SK-N-SH treated with all-trans-retinoic acid at 6 μM for 48 hours (cell line): ENCODE measurements at regions not wholly inside any gene's neighbourhood (a gene's known extent, or its start where the extent isn't known, plus 50 kb on each side); places are given as distances from the start of the nearest gene placed in this dataset.

Experiments used
- ZFP30 ChIP-seq: fragments of 450-650 bp; formaldehyde crosslinking; IDR thresholded peaks from 2 replicates; pipeline ENCODE4 v1.5.0; 2022; ENCODE audit warnings: mild to moderate bottlenecking, moderate library complexity
- TF ChIP-seq, protein P1 (sequence below): fragments of 250-450 bp; sonication (Bioruptor Pico); IDR thresholded peaks from 2 replicates; pipeline ENCODE4 v1.5.0; 2020; ENCODE audit warnings: mild to moderate bottlenecking, moderate library complexity

- TF ChIP-seq ZFP30 (CRISPR knock-in tag), result no peak
- TF ChIP-seq, protein P1, sequence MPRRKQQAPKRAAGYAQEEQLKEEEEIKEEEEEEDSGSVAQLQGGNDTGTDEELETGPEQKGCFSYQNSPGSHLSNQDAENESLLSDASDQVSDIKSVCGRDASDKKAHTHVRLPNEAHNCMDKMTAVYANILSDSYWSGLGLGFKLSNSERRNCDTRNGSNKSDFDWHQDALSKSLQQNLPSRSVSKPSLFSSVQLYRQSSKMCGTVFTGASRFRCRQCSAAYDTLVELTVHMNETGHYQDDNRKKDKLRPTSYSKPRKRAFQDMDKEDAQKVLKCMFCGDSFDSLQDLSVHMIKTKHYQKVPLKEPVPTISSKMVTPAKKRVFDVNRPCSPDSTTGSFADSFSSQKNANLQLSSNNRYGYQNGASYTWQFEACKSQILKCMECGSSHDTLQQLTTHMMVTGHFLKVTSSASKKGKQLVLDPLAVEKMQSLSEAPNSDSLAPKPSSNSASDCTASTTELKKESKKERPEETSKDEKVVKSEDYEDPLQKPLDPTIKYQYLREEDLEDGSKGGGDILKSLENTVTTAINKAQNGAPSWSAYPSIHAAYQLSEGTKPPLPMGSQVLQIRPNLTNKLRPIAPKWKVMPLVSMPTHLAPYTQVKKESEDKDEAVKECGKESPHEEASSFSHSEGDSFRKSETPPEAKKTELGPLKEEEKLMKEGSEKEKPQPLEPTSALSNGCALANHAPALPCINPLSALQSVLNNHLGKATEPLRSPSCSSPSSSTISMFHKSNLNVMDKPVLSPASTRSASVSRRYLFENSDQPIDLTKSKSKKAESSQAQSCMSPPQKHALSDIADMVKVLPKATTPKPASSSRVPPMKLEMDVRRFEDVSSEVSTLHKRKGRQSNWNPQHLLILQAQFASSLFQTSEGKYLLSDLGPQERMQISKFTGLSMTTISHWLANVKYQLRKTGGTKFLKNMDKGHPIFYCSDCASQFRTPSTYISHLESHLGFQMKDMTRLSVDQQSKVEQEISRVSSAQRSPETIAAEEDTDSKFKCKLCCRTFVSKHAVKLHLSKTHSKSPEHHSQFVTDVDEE (CRISPR knock-in tag), result no peak
Measured at GRCh38 chr7:12062062-12062461, 149.0 kb upstream of the TMEM106B start.
